ENCODE measurements at regions not wholly inside any gene's neighbourhood (a gene's known extent, or its start where the extent isn't known, plus 50 kb on each side); places are given as distances from the start of the nearest gene placed in this dataset.

DNA sequence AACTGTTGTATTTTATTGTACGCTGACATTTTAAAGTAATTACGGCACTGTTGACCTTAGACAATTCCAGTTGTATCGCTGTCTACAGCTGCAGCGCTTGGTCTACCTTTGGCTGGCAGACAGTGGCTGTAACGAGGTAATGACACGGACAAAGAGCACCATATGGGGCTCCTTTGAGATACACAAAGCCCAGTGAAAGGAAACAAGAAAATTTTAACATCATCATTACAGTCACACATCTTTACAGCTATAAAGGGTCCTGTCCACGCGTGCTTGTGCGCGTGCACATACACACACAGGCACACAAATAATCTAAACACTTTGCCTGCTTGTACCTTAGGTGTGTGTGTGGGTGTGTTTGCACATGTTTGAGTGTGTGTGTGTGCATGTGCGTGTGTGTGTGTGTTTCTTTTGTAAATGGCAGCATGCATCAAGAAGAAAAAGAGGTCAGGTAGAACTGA, 946.0 kb downstream of the NR2F1-AS1 start:
- no peak for TF ChIP-seq POLR2A (IDR thresholded peaks at IDR 0.05)
- TF ChIP-seq, protein P1, sequence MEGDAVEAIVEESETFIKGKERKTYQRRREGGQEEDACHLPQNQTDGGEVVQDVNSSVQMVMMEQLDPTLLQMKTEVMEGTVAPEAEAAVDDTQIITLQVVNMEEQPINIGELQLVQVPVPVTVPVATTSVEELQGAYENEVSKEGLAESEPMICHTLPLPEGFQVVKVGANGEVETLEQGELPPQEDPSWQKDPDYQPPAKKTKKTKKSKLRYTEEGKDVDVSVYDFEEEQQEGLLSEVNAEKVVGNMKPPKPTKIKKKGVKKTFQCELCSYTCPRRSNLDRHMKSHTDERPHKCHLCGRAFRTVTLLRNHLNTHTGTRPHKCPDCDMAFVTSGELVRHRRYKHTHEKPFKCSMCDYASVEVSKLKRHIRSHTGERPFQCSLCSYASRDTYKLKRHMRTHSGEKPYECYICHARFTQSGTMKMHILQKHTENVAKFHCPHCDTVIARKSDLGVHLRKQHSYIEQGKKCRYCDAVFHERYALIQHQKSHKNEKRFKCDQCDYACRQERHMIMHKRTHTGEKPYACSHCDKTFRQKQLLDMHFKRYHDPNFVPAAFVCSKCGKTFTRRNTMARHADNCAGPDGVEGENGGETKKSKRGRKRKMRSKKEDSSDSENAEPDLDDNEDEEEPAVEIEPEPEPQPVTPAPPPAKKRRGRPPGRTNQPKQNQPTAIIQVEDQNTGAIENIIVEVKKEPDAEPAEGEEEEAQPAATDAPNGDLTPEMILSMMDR (IDR thresholded peaks at IDR 0.05) = no peak
